IMR-90 (cell line): ENCODE measurements at regions not wholly inside any gene's neighbourhood (a gene's known extent, or its start where the extent isn't known, plus 50 kb on each side); places are given as distances from the start of the nearest gene placed in this dataset.
A peak's percentile ranks its signal among the peaks of the same experiment; 100 is the strongest.

Experiments used
- ATAC-seq: fragments of 200-7000 bp; cut with Tn5 transposase; 2 replicates; pipeline ENCODE4 v1.9.1; 2020; ENCODE audit warnings: low read depth, mild to moderate bottlenecking, moderate library complexity
- BruUV-seq: library from RNA; stranded (reverse); fragments of 400-500 nt; replicated peaks from 2 replicates; lab custom pipeline; 2021; lab: Mats Ljungman, UMichigan
- CTCF ChIA-PET: fragments of 300-600 bp; formaldehyde crosslinking; extraction: SDS; loops from one replicate; lab custom pipeline; 2021; ENCODE audit warnings: antibody characterized with exemption; lab: Yijun Ruan, JAX
- POLR2A ChIA-PET: fragments of 300-600 bp; sonication (Branson Sonifier 250); formaldehyde crosslinking; loops from one replicate; lab custom pipeline; 2022; ENCODE audit warnings: antibody characterized with exemption; ENCODE audit not compliant: unreplicated experiment; lab: Charles Lee
- DNase-seq: peaks from one replicate; pipeline ENCODE4 v3.0.0; 2013
- H2AFZ ChIP-seq: replicated peaks from 2 replicates; pipeline ENCODE3; 2013; ENCODE audit warnings: low read length, mild to moderate bottlenecking; ENCODE audit not compliant: poor library complexity
- H2AK5ac ChIP-seq: 2 replicates; pipeline ENCODE4 v1.6.1; 2013; ENCODE audit warnings: low read depth, low read length, inconsistent platforms
- H2AK9ac ChIP-seq: replicated peaks from 2 replicates; pipeline ENCODE3; 2013; ENCODE audit warnings: mild to moderate bottlenecking, low read depth, low read length, moderate library complexity; ENCODE audit not compliant: poor library complexity
- H2BK120ac ChIP-seq: 2 replicates; pipeline ENCODE4 v1.6.1; 2013; ENCODE audit warnings: low read depth, low read length, inconsistent platforms
- H2BK15ac ChIP-seq: 3 replicates; pipeline ENCODE4 v1.6.1; 2013; ENCODE audit warnings: low read depth, low read length, inconsistent platforms
- H2BK20ac ChIP-seq: 2 replicates; pipeline ENCODE4 v1.6.1; 2013; ENCODE audit warnings: low read depth, mild to moderate bottlenecking, inconsistent platforms, low read length, moderate library complexity
- H2BK5ac ChIP-seq: 2 replicates; pipeline ENCODE4 v1.6.1; 2013; ENCODE audit warnings: mild to moderate bottlenecking, low read depth, low read length, inconsistent platforms; ENCODE audit not compliant: poor library complexity, severe bottlenecking
- H3K14ac ChIP-seq: replicated peaks from 2 replicates; pipeline ENCODE4 v1.6.1; 2013; ENCODE audit warnings: low read depth, low read length, inconsistent platforms
- H3K18ac ChIP-seq: 2 replicates; pipeline ENCODE4 v1.6.1; 2013; ENCODE audit warnings: low read depth, low read length, control low read depth
- H3K23ac ChIP-seq: 2 replicates; pipeline ENCODE4 v1.6.1; 2013; ENCODE audit warnings: low read depth, low read length, inconsistent platforms
- H3K27ac ChIP-seq: 2 replicates; pipeline ENCODE4 v1.5.1; 2013; ENCODE audit warnings: mild to moderate bottlenecking, control low read depth, low read length; ENCODE audit not compliant: insufficient read depth
- H3K27me3 ChIP-seq: 2 replicates; pipeline ENCODE4 v1.6.1; 2013; ENCODE audit warnings: low read length; ENCODE audit not compliant: control insufficient read depth, insufficient read depth
- H3K36me3 ChIP-seq: 2 replicates; pipeline ENCODE4 v1.6.1; 2013; ENCODE audit warnings: low read length, mixed read lengths; ENCODE audit not compliant: control insufficient read depth, insufficient read depth
- H3K4ac ChIP-seq: 2 replicates; pipeline ENCODE4 v1.6.1; 2013; ENCODE audit warnings: low read depth, low read length, inconsistent platforms
- H3K4me1 ChIP-seq: 2 replicates; pipeline ENCODE4 v1.6.1; 2013; ENCODE audit warnings: low read length, mixed read lengths; ENCODE audit not compliant: control insufficient read depth, insufficient read depth
- H3K4me2 ChIP-seq: 2 replicates; pipeline ENCODE4 v1.6.1; 2013; ENCODE audit warnings: low read depth, mild to moderate bottlenecking, control low read depth, low read length, moderate library complexity
- H3K4me3 ChIP-seq: 2 replicates; pipeline ENCODE4 v1.5.1; 2013; ENCODE audit warnings: low read depth, mild to moderate bottlenecking, control low read depth, low read length, moderate library complexity; ENCODE audit not compliant: insufficient read depth
- H3K56ac ChIP-seq: 2 replicates; pipeline ENCODE4 v1.6.1; 2013; ENCODE audit warnings: low read length, inconsistent platforms; ENCODE audit not compliant: insufficient read depth; ENCODE audit errors: extremely low read depth
- H3K79me1 ChIP-seq, 2 experiments: 2 replicates each; pipeline ENCODE4 v1.6.1; 2013; ENCODE audit warnings: low read length in 2 of 2, inconsistent platforms in 1 of 2, low read depth in 1 of 2
- H3K9ac ChIP-seq: 2 replicates; pipeline ENCODE4 v1.6.1; 2013; ENCODE audit warnings: low read depth, low read length, control low read depth
- H3K9me1 ChIP-seq: 2 replicates; pipeline ENCODE4 v1.6.1; 2013; ENCODE audit warnings: low read length, inconsistent platforms; ENCODE audit not compliant: insufficient read depth
- H3K9me3 ChIP-seq: 2 replicates; pipeline ENCODE4 v1.6.1; 2013; ENCODE audit warnings: low read length; ENCODE audit not compliant: control insufficient read depth, insufficient read depth
- H4K20me1 ChIP-seq: 2 replicates; pipeline ENCODE4 v1.6.1; 2013; ENCODE audit warnings: low read length, inconsistent platforms; ENCODE audit not compliant: insufficient read depth
- H4K5ac ChIP-seq: 2 replicates; pipeline ENCODE4 v1.6.1; 2013; ENCODE audit warnings: mild to moderate bottlenecking, low read depth, low read length, control low read depth
- H4K8ac ChIP-seq, 2 experiments: 2 replicates each; pipeline ENCODE4 v1.6.1; 2013; ENCODE audit warnings: low read depth in 2 of 2, low read length in 2 of 2, control low read depth in 1 of 2, inconsistent platforms in 1 of 2
- H4K91ac ChIP-seq: 2 replicates; pipeline ENCODE4 v1.6.1; 2013; ENCODE audit warnings: low read depth, low read length, inconsistent platforms; ENCODE audit not compliant: insufficient read depth
- BHLHE40 ChIP-seq: fragments of 150-350 bp; IDR thresholded peaks from 2 replicates; pipeline ENCODE4 v1.6.1; 2016; ENCODE audit warnings: mild to moderate bottlenecking, low read depth, low read length
- CEBPB ChIP-seq: IDR thresholded peaks from 2 replicates; pipeline ENCODE4 v1.6.1; 2012; ENCODE audit warnings: low read depth, low read length, improper control_type of control experiment
- CHD1 ChIP-seq: IDR thresholded peaks from 2 replicates; pipeline ENCODE4 v1.6.1; 2012; ENCODE audit warnings: low read depth, low read length, improper control_type of control experiment
- FOS ChIP-seq: fragments of 150-350 bp; IDR thresholded peaks from 2 replicates; pipeline ENCODE4 v1.6.1; 2016; ENCODE audit warnings: low read depth, low read length
- MAFK ChIP-seq: IDR thresholded peaks from 2 replicates; pipeline ENCODE4 v1.6.1; 2012; ENCODE audit warnings: low read depth, low read length, improper control_type of control experiment
- MAZ ChIP-seq: IDR thresholded peaks from 2 replicates; pipeline ENCODE4 v1.6.1; 2012; ENCODE audit warnings: low read depth, mild to moderate bottlenecking, low read length, improper control_type of control experiment, moderate library complexity, borderline replicate concordance
- MXI1 ChIP-seq: IDR thresholded peaks from 2 replicates; pipeline ENCODE4 v1.6.1; 2012; ENCODE audit warnings: low read depth, mild to moderate bottlenecking, low read length, moderate library complexity, borderline replicate concordance
- NFE2L2 ChIP-seq: fragments of 150-350 bp; IDR thresholded peaks from 2 replicates; pipeline ENCODE4 v1.6.1; 2016; ENCODE audit warnings: low read depth, mild to moderate bottlenecking, low read length
- RAD21 ChIP-seq: IDR thresholded peaks from 2 replicates; pipeline ENCODE4 v1.6.1; 2012; ENCODE audit warnings: low read length, improper control_type of control experiment
- RCOR1 ChIP-seq: IDR thresholded peaks from 2 replicates; pipeline ENCODE4 v1.6.1; 2012; ENCODE audit warnings: mild to moderate bottlenecking, low read length, improper control_type of control experiment; ENCODE audit not compliant: insufficient replicate concordance
- RFX5 ChIP-seq: IDR thresholded peaks from 2 replicates; pipeline ENCODE4 v1.8.0; 2012; ENCODE audit warnings: low read depth, mild to moderate bottlenecking, low read length, moderate library complexity
- SMC3 ChIP-seq: fragments of 150-350 bp; IDR thresholded peaks from 2 replicates; pipeline ENCODE4 v1.6.1; 2016; ENCODE audit warnings: low read depth, mild to moderate bottlenecking, antibody characterized with exemption, low read length, moderate library complexity
- WGBS, 2 experiments: methylation state at CpG; one replicate each; pipeline versions ENCODE4 v1.1.5 to v1.1.7; 2013; ENCODE audit warnings: missing lambda C conversion rate in 2 of 2; ENCODE audit not compliant: insufficient read length in 1 of 2; ENCODE audit errors: extremely low coverage in 2 of 2; 5-methylcytosine and 5-hydroxymethylcytosine counted together
- dilution Hi-C: fragments of 300-500 bp; cut with HindIII; formaldehyde crosslinking; loops from one replicate; pipeline ENCODE4 v1.14.3; 2018; ENCODE audit warnings: low sequenced_read_pairs; ENCODE audit not compliant: unreplicated experiment
- in situ Hi-C: fragments of 300-500 bp; cut with MboI; formaldehyde crosslinking; loops from 3 replicates; pipeline ENCODE4 v1.14.3; 2019; ENCODE audit warnings: low sequenced_read_pairs, inconsistent platforms, mixed read lengths
- intact Hi-C: fragments of 100-400 bp; cut with micrococcal nuclease; formaldehyde crosslinking; loops from 2 replicates; pipeline ENCODE4 v1.10.0; 2022
- TF ChIP-seq, protein P1 (sequence below): fragments of 150-350 bp; IDR thresholded peaks from 2 replicates; pipeline ENCODE4 v1.6.1; 2017; ENCODE audit warnings: mild to moderate bottlenecking, antibody characterized with exemption, low read length, low read depth
- TF ChIP-seq, protein P2 (sequence below): fragments of 150-350 bp; IDR thresholded peaks from 2 replicates; pipeline ENCODE4 v1.6.1; 2016; ENCODE audit warnings: low read depth, mild to moderate bottlenecking, low read length, moderate library complexity, borderline replicate concordance

DNA sequence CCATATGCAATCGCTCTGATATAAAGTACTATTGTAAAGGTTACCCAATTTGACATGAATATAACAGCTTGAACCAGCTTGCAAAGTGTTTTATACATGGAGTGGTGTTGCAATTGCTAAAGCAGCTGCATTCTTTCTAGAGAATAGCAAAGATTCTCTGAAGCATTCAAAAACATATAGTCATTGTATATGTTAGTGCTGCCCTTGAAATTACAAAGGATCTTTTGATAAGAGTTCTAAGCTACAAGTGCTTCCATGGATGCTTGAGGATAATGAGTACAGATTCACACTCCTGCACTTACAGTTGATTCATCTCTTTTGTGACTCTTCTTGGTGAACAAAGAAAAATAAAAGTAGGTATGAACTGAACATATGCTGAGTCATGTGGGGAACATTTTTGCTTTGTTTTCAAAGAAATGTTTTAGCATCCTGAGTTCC, 175.7 kb downstream of the ALDH8A1 start:
- H3K4me1 ChIP-seq = peaks cover 10% of the 10 kb centered on the region
- no peaks in the 10 kb centered on the region for H3K79me1 ChIP-seq
- no peak overlapping the region; the same call in 1 of the 2 replicates for H3K4ac ChIP-seq
- no peak overlapping the region for H2BK15ac ChIP-seq
- no peak overlapping the region for H3K9ac ChIP-seq
- no peak overlapping the region for H4K5ac ChIP-seq
- CTCF ChIA-PET = interaction anchor here (0.5 kb wide), 1 partner anchor 76 kb away, joined by 5 read pairs; no protein-coding TSS in a partner anchor
- H3K27me3 ChIP-seq = no peaks in the 10 kb centered on the region
- H2BK5ac ChIP-seq = peak overlapping the region; percentile 90
- H4K91ac ChIP-seq = no peak overlapping the region
- no peak overlapping the region for H3K4me3 ChIP-seq
- H2BK20ac ChIP-seq = peak overlapping the region; percentile 28; the same call in 1 of the 2 replicates
- H4K8ac ChIP-seq = peak overlapping the region; percentile 26 to 86; a peak in 2 of 4 replicates
- TF ChIP-seq, protein P1, sequence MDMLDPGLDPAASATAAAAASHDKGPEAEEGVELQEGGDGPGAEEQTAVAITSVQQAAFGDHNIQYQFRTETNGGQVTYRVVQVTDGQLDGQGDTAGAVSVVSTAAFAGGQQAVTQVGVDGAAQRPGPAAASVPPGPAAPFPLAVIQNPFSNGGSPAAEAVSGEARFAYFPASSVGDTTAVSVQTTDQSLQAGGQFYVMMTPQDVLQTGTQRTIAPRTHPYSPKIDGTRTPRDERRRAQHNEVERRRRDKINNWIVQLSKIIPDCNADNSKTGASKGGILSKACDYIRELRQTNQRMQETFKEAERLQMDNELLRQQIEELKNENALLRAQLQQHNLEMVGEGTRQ = no peak
- no peak for TF ChIP-seq RCOR1
- TF ChIP-seq MAFK = peak; percentile 70
- no peak for TF ChIP-seq SMC3
- no peak for TF ChIP-seq RAD21
- no peak for TF ChIP-seq CHD1
- TF ChIP-seq NFE2L2 = peak; percentile 93
- TF ChIP-seq, protein P2, sequence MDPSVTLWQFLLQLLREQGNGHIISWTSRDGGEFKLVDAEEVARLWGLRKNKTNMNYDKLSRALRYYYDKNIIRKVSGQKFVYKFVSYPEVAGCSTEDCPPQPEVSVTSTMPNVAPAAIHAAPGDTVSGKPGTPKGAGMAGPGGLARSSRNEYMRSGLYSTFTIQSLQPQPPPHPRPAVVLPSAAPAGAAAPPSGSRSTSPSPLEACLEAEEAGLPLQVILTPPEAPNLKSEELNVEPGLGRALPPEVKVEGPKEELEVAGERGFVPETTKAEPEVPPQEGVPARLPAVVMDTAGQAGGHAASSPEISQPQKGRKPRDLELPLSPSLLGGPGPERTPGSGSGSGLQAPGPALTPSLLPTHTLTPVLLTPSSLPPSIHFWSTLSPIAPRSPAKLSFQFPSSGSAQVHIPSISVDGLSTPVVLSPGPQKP = no peak
- TF ChIP-seq FOS = peak; percentile 53; the same call in 1 of the 2 replicates
- TF ChIP-seq RFX5 = no peak
- TF ChIP-seq MAZ = no peak
- peak; percentile 97 for TF ChIP-seq CEBPB
- TF ChIP-seq MXI1 = no peak
- TF ChIP-seq BHLHE40 = peak; percentile 58; the same call in 1 of the 2 replicates
- H3K23ac ChIP-seq = no peak overlapping the region
- peak overlapping the region; percentile 100; the same call in 1 of the 2 replicates for H3K27ac ChIP-seq
- POLR2A ChIA-PET = no interaction called here
- dilution Hi-C loops (no loop called here), in situ Hi-C loops (no loop called here), intact Hi-C loops (no loop called here)
- H3K56ac ChIP-seq = no peak overlapping the region; the same call in 1 of the 2 replicates
- H3K9me3 ChIP-seq = peaks cover 2% of the 10 kb centered on the region
- H2AFZ ChIP-seq = no peak overlapping the region
- DNase-seq = peak; percentile 93
- no peak overlapping the region for H2AK5ac ChIP-seq
- H2BK120ac ChIP-seq = 0 out of 2 replicates have a peak overlapping the region, but pooled peaks have one; percentile 1
- no TSS peak for BruUV-seq
- H3K36me3 ChIP-seq = no peaks in the 10 kb centered on the region
- H4K20me1 ChIP-seq = no peaks in the 10 kb centered on the region
- H2AK9ac ChIP-seq = no peak overlapping the region
- H3K14ac ChIP-seq = no peak overlapping the region
- no CpG with 5 or more reads among the region's 1 CpG for WGBS, 2 experiments
- H3K9me1 ChIP-seq = peaks cover 8% of the 10 kb centered on the region
- ATAC-seq = peak; percentile 92
- 0 out of 2 replicates have a peak overlapping the region, but pooled peaks have one; percentile 8 for H3K4me2 ChIP-seq
- H3K18ac ChIP-seq = peak overlapping the region; percentile 15
